A549 (cell line): ENCODE measurements at regions not wholly inside any gene's neighbourhood (a gene's known extent, or its start where the extent isn't known, plus 50 kb on each side); places are given as distances from the start of the nearest gene placed in this dataset.

Experiments used
- ATAC-seq, 2 experiments: fragments of 200-7000 bp in 1 of 2; fragments of >200 bp in 1 of 2; cut with Nextera tagmentation in 1 of 2; cut with Tn5 transposase in 1 of 2; 3 replicates each; pipeline versions ENCODE4 v1.8.0 to v1.9.1; 2018 to 2020; ENCODE audit warnings: mild to moderate bottlenecking in 1 of 2, moderate library complexity in 1 of 2
- CTCF ChIA-PET: fragments of 300-600 bp; sonication (Branson Sonifier 250); formaldehyde crosslinking; extraction: SDS; loops from one replicate; lab custom pipeline; 2021; ENCODE audit warnings: antibody characterized with exemption, inconsistent platforms; lab: Yijun Ruan, JAX
- POLR2A ChIA-PET: fragments of 350-600 bp; formaldehyde crosslinking; extraction: SDS; loops from one replicate; lab custom pipeline; 2021; ENCODE audit warnings: antibody characterized with exemption, inconsistent platforms; lab: Yijun Ruan, JAX
- DNase-seq, 2 experiments: peaks; one replicate each; pipeline versions ENCODE4 v3.0.0 to v3.0.0-alpha.2; 2011 to 2016; ENCODE audit warnings: low read depth in 1 of 2, low spot score in 1 of 2
- FAIRE-seq: peaks from 2 replicates; lab custom pipeline; 2011; peaks lifted over from hg19 to GRCh38; lab: Jason Lieb, UNC
- H3K27ac ChIP-seq, 2 experiments: fragments of >200 bp; sonication (Bioruptor Twin); formaldehyde crosslinking; 3 replicates each; pipeline ENCODE4 v1.5.1; 2016 to 2017
- H3K4me1 ChIP-seq: fragments of >200 bp; sonication (Bioruptor Twin); formaldehyde crosslinking; 3 replicates; pipeline ENCODE4 v1.6.1; 2016
- H3K4me2 ChIP-seq: fragments of >200 bp; sonication (Bioruptor Twin); formaldehyde crosslinking; 3 replicates; pipeline ENCODE4 v1.6.1; 2016
- H3K4me3 ChIP-seq: fragments of >200 bp; sonication (Bioruptor Twin); formaldehyde crosslinking; 3 replicates; pipeline ENCODE4 v1.5.1; 2016
- H3K9me3 ChIP-seq: fragments of >200 bp; sonication (Bioruptor Twin); formaldehyde crosslinking; 3 replicates; pipeline ENCODE4 v1.6.1; 2016
- ATOH8 ChIP-seq: fragments of 250-450 bp; sonication (Bioruptor Pico); IDR thresholded peaks from 2 replicates; pipeline ENCODE4 v1.5.0; 2020; ENCODE audit warnings: low read depth, mild to moderate bottlenecking, moderate library complexity
- BCL3 ChIP-seq: fragments of >200 bp; sonication (Bioruptor Twin); formaldehyde crosslinking; IDR thresholded peaks from 3 replicates; pipeline ENCODE4 v1.6.1; 2016
- CEBPB ChIP-seq, 2 experiments: fragments of >200 bp in 1 of 2; sonication (Bioruptor Twin) in 1 of 2; formaldehyde crosslinking in 1 of 2; IDR thresholded peaks; 2 replicates each; pipeline ENCODE4 v1.6.1; 2012 to 2016
- CHD2 ChIP-seq: fragments of 150-350 bp; IDR thresholded peaks from 2 replicates; pipeline ENCODE4 v1.6.1; 2014; ENCODE audit warnings: low read length; ENCODE audit not compliant: partially characterized antibody
- CTCF ChIP-seq: fragments of >200 bp; sonication (Bioruptor Twin); formaldehyde crosslinking; IDR thresholded peaks from 3 replicates; pipeline ENCODE4 v1.5.1; 2016
- E2F6 ChIP-seq: IDR thresholded peaks from 2 replicates; pipeline ENCODE4 v1.6.1; 2012; ENCODE audit warnings: low read depth, borderline replicate concordance
- EHMT2 ChIP-seq: fragments of 200-600 bp; sonication (generic); IDR thresholded peaks from 2 replicates; pipeline ENCODE4 v1.6.1; 2016; ENCODE audit warnings: antibody characterized with exemption, low read depth, mild to moderate bottlenecking, moderate library complexity
- FOSL2 ChIP-seq, 2 experiments: fragments of 450-650 bp in 1 of 2; fragments of >200 bp in 1 of 2; sonication (Bioruptor Twin) in 1 of 2; formaldehyde crosslinking; IDR thresholded peaks; 2 replicates each; pipeline versions ENCODE4 v1.5.0 to v1.6.1; 2016 to 2020; ENCODE audit warnings: mild to moderate bottlenecking in 1 of 2, moderate library complexity in 1 of 2
- GATA3 ChIP-seq: IDR thresholded peaks from 2 replicates; pipeline ENCODE4 v1.6.1; 2012; ENCODE audit warnings: borderline replicate concordance
- HOXB13 ChIP-seq: fragments of 250-450 bp; sonication (Bioruptor Pico); IDR thresholded peaks from 2 replicates; pipeline ENCODE4 v1.5.0; 2020; ENCODE audit warnings: low read depth, mild to moderate bottlenecking, moderate library complexity
- HOXB5 ChIP-seq: fragments of 250-450 bp; sonication (Bioruptor Pico); IDR thresholded peaks from 2 replicates; pipeline ENCODE4 v1.5.0; 2020; ENCODE audit warnings: mild to moderate bottlenecking, moderate library complexity
- JUN ChIP-seq, 2 experiments: fragments of >200 bp; sonication (Bioruptor Twin); formaldehyde crosslinking; IDR thresholded peaks; 2 replicates in 1 of 2; 3 replicates in 1 of 2; pipeline ENCODE4 v1.6.1; 2016 to 2017
- KDM1A ChIP-seq: fragments of 200-600 bp; sonication (generic); IDR thresholded peaks from 2 replicates; pipeline ENCODE4 v1.6.1; 2016; ENCODE audit warnings: low read depth, mild to moderate bottlenecking
- NFE2L2 ChIP-seq: fragments of 150-350 bp; conservative IDR thresholded peaks from 2 replicates; pipeline ENCODE4 v1.6.1; 2014; ENCODE audit warnings: low read length
- NPAS2 ChIP-seq: fragments of 250-450 bp; sonication (Bioruptor Pico); IDR thresholded peaks from 2 replicates; pipeline ENCODE4 v1.8.0; 2022; ENCODE audit warnings: mild to moderate bottlenecking, moderate library complexity, borderline replicate concordance
- PBX3 ChIP-seq: IDR thresholded peaks from 2 replicates; pipeline ENCODE4 v1.6.1; 2012
- POLR2A ChIP-seq: IDR thresholded peaks from 2 replicates; pipeline ENCODE4 v1.6.1; 2012; ENCODE audit warnings: mild to moderate bottlenecking, low read length
- RARB ChIP-seq: fragments of 250-450 bp; sonication (Bioruptor Pico); IDR thresholded peaks from 2 replicates; pipeline ENCODE4 v1.8.0; 2021; ENCODE audit warnings: mild to moderate bottlenecking, moderate library complexity
- REST ChIP-seq: fragments of 200-600 bp; sonication (generic); IDR thresholded peaks from 2 replicates; pipeline ENCODE4 v1.6.1; 2016; ENCODE audit warnings: antibody characterized with exemption, mild to moderate bottlenecking, moderate library complexity
- SMC3 ChIP-seq: fragments of >200 bp; sonication (Bioruptor Twin); formaldehyde crosslinking; IDR thresholded peaks from 3 replicates; pipeline ENCODE4 v1.6.1; 2018; ENCODE audit warnings: inconsistent platforms
- ZFP36 ChIP-seq: fragments of 450-650 bp; IDR thresholded peaks from 2 replicates; pipeline ENCODE4 v1.6.1; 2014; ENCODE audit warnings: borderline replicate concordance; ENCODE audit not compliant: partially characterized antibody
- ZNF302 ChIP-seq: fragments of 250-450 bp; sonication (Bioruptor Pico); IDR thresholded peaks from 2 replicates; pipeline ENCODE4 v1.9.0; 2021; ENCODE audit warnings: inconsistent platforms, mild to moderate bottlenecking, moderate library complexity
- WGBS: methylation state at CpG from one replicate; pipeline ENCODE4 v1.1.6; 2017; ENCODE audit errors: missing lambda C conversion rate; 5-methylcytosine and 5-hydroxymethylcytosine counted together

- no peak for ATAC-seq
- no peak for FAIRE-seq
- Histone ChIP-seq H3K4me1 (no peaks in the 10 kb centered on the region), H3K4me3 (no peak overlapping the region), H3K4me2 (no peak overlapping the region), H3K27ac (no peak overlapping the region), H3K9me3 (no peaks in the 10 kb centered on the region)
- WGBS, result 51% methylated on average over 15 of the region's 15 CpGs
- DNase-seq, result no peak
- TF ChIP-seq FOSL2 (IDR thresholded peaks at IDR 0.05), result no peak
- no peak for TF ChIP-seq FOSL2 (CRISPR knock-in tag; IDR thresholded peaks at IDR 0.05)
- no peak for TF ChIP-seq NFE2L2
- TF ChIP-seq CTCF, result no peak
- TF ChIP-seq HOXB13, result no peak
- no peak for TF ChIP-seq ATOH8
- TF ChIP-seq GATA3, result no peak
- TF ChIP-seq CHD2, result no peak
- TF ChIP-seq HOXB5 (CRISPR knock-in tag), result no peak
- no peak for TF ChIP-seq CEBPB (IDR thresholded peaks at IDR 0.05)
- no peak for TF ChIP-seq JUN (IDR thresholded peaks at IDR 0.05)
- TF ChIP-seq ZFP36, result no peak
- TF ChIP-seq KDM1A, result no peak
- TF ChIP-seq PBX3, result no peak
- TF ChIP-seq NPAS2 (CRISPR knock-in tag), result no peak
- POLR2A ChIA-PET, result no interaction called here
- CTCF ChIA-PET, result interaction anchor here (1.3 kb wide), 1 partner anchor 701 kb away, joined by 3 read pairs; no protein-coding TSS in a partner anchor
Observed at GRCh38 chr15:95626501-95627361, 703.8 kb upstream of the NR2F2 start.

- Histone ChIP-seq H3K4me3 (no peak overlapping the region), H3K4me2 (no peak overlapping the region), H3K9me3 (no peaks in the 10 kb centered on the region), H3K27ac (no peak overlapping the region), H3K4me1 (no peaks in the 10 kb centered on the region)
- FAIRE-seq, result peak; percentile 36
- ChIA-PET CTCF (interaction anchor here (0.8 kb wide), 1 partner anchor 960 kb away, joined by 3 read pairs; no protein-coding TSS in a partner anchor), POLR2A (no interaction called here)
- TF ChIP-seq BCL3 (no peak), SMC3 (no peak), HOXB13 (no peak), REST (no peak), EHMT2 (no peak), RARB (CRISPR knock-in tag) (no peak), POLR2A (no peak), E2F6 (no peak), ZNF302 (CRISPR knock-in tag) (no peak), ZFP36 (no peak)
- no peak for DNase-seq
- ATAC-seq, result no peak
- WGBS, result 54% methylated on average over 5 of the region's 5 CpGs
Observed at GRCh38 chr15:95629503-95630168, 700.9 kb upstream of the NR2F2 start.
